K562 (cell line): ENCODE measurements at regions not wholly inside any gene's neighbourhood (a gene's known extent, or its start where the extent isn't known, plus 50 kb on each side); places are given as distances from the start of the nearest gene placed in this dataset.

Experiments used
- MAFK ChIP-seq: IDR thresholded peaks from 2 replicates; pipeline ENCODE4 v1.6.1; 2011; ENCODE audit warnings: low read length, improper control_type of control experiment
- MAZ ChIP-seq, 2 experiments: fragments of 450-650 bp in 1 of 2; sonication (generic) in 1 of 2; formaldehyde crosslinking; IDR thresholded peaks in 1 of 2; conservative IDR thresholded peaks in 1 of 2; 2 replicates each; pipeline versions ENCODE4 v1.4.0 to v1.5.0; 2020; ENCODE audit warnings: mild to moderate bottlenecking in 1 of 2, missing genetic modification reagents in 1 of 2
- MED1 ChIP-seq: sonication (generic); formaldehyde crosslinking; IDR thresholded peaks from 2 replicates; pipeline ENCODE4 v1.8.1; 2023; ENCODE audit warnings: missing genetic modification reagents, borderline replicate concordance
- RAD21 ChIP-seq, 2 experiments: fragments of 250-450 bp in 1 of 2; fragments of 450-650 bp in 1 of 2; sonication (Bioruptor Pico) in 1 of 2; formaldehyde crosslinking in 1 of 2; IDR thresholded peaks in 1 of 2; conservative IDR thresholded peaks in 1 of 2; 2 replicates each; pipeline versions ENCODE4 v1.4.0 to v1.8.0; 2020 to 2022; ENCODE audit warnings: mild to moderate bottlenecking in 2 of 2, moderate library complexity in 1 of 2
- SAFB2 ChIP-seq: fragments of 200-400 bp; formaldehyde crosslinking; IDR thresholded peaks from 2 replicates; pipeline ENCODE4 v1.6.1; 2018; ENCODE audit warnings: borderline replicate concordance, low read length, low read depth, moderate library complexity; ENCODE audit not compliant: severe bottlenecking
- TCF7L2 ChIP-seq: fragments of 150-350 bp; IDR thresholded peaks from 2 replicates; pipeline ENCODE4 v1.6.1; 2016; ENCODE audit warnings: low read depth, mild to moderate bottlenecking, low read length, moderate library complexity
- TEAD2 ChIP-seq: fragments of 450-650 bp; IDR thresholded peaks from 2 replicates; pipeline ENCODE4 v1.6.1; 2016; ENCODE audit warnings: missing genetic modification characterization, control low read depth, missing compliant biosample characterization
- ZNF133 ChIP-seq: fragments of 250-450 bp; sonication (Bioruptor Pico); IDR thresholded peaks from 2 replicates; pipeline ENCODE4 v1.4.0; 2020; ENCODE audit warnings: mild to moderate bottlenecking
- ZNF274 ChIP-seq: IDR thresholded peaks from 2 replicates; pipeline ENCODE4 v1.6.1; 2011; ENCODE audit warnings: low read depth, mild to moderate bottlenecking, low read length, moderate library complexity, borderline replicate concordance
- ZNF766 ChIP-seq: fragments of 200-800 bp; sonication (Bioruptor generic); conservative IDR thresholded peaks from 2 replicates; pipeline ENCODE4 v1.6.1; 2016; ENCODE audit warnings: missing genetic modification characterization, missing compliant biosample characterization
- TF ChIP-seq, protein P1 (sequence below), 3 experiments: IDR thresholded peaks in 2 of 3; conservative IDR thresholded peaks in 1 of 3; 2 replicates each; pipeline ENCODE4 v1.5.1; 2011 to 2012; ENCODE audit warnings: low read length in 3 of 3, mild to moderate bottlenecking in 3 of 3, control low read depth in 2 of 3, improper control_type of control experiment in 1 of 3, inconsistent platforms in 1 of 3, low read depth in 1 of 3, mixed read lengths in 1 of 3, moderate library complexity in 1 of 3; ENCODE audit not compliant: insufficient read depth in 2 of 3
- TF ChIP-seq, protein P2 (sequence below), 2 experiments: fragments of 450-650 bp; formaldehyde crosslinking in 1 of 2; IDR thresholded peaks; 2 replicates each; pipeline versions ENCODE4 v1.4.0 to v1.6.1; 2014 to 2020; ENCODE audit warnings: mild to moderate bottlenecking in 2 of 2, borderline replicate concordance in 1 of 2, low read depth in 1 of 2
- TF ChIP-seq, protein P3 (sequence below), 2 experiments: fragments of 150-350 bp in 1 of 2; IDR thresholded peaks; 2 replicates each; pipeline ENCODE4 v1.6.1; 2012 to 2016; ENCODE audit warnings: low read depth in 2 of 2, low read length in 2 of 2, mild to moderate bottlenecking in 1 of 2, moderate library complexity in 1 of 2

DNA sequence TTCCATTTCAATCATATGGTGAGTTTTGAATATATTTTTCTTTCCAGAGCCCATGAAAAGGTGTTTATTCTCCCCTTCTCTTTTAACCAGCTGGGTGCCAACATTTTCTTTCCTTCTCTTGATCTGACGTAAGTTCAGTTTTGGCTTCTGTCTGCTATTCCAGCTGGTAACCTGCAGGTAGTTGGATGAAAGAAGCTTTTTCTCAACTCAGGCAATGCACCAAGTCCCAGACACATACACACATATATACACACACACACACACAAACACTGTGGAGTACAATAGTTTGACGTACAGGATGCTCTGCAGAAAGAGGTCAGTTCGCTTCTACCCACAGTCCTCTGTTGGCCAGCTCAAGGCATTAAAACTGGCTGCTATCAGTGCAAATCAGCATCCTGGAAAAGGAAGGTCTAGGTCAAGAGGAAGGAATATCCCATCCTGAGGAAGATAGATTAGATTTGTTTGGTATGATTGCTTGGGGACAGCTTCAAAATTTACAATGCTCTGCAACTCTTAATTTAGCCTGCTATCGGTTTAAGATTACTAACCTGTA, 214.3 kb upstream of the SEMA6A start:
- TF ChIP-seq, protein P1, sequence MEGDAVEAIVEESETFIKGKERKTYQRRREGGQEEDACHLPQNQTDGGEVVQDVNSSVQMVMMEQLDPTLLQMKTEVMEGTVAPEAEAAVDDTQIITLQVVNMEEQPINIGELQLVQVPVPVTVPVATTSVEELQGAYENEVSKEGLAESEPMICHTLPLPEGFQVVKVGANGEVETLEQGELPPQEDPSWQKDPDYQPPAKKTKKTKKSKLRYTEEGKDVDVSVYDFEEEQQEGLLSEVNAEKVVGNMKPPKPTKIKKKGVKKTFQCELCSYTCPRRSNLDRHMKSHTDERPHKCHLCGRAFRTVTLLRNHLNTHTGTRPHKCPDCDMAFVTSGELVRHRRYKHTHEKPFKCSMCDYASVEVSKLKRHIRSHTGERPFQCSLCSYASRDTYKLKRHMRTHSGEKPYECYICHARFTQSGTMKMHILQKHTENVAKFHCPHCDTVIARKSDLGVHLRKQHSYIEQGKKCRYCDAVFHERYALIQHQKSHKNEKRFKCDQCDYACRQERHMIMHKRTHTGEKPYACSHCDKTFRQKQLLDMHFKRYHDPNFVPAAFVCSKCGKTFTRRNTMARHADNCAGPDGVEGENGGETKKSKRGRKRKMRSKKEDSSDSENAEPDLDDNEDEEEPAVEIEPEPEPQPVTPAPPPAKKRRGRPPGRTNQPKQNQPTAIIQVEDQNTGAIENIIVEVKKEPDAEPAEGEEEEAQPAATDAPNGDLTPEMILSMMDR (IDR thresholded peaks at IDR 0.05 in 2 of 3, conservative IDR thresholded peaks at IDR 0.05 in 1 of 3; ENCODE audit: insufficient read depth in 2 of 3, low read depth in 1 of 3, low read length in 3 of 3), result no peak
- TF ChIP-seq RAD21 (CRISPR knock-in tag; conservative IDR thresholded peaks at IDR 0.05 in 1 of 2, IDR thresholded peaks at IDR 0.05 in 1 of 2), result no peak
- TF ChIP-seq MED1 (CRISPR knock-in tag), result no peak
- no peak for TF ChIP-seq ZNF766 (CRISPR knock-in tag)
- TF ChIP-seq ZNF133, result no peak
- no peak for TF ChIP-seq MAFK
- no peak for TF ChIP-seq TEAD2 (tag)
- TF ChIP-seq TCF7L2, result no peak
- no peak for TF ChIP-seq MAZ (CRISPR knock-in tag; conservative IDR thresholded peaks at IDR 0.05 in 1 of 2, IDR thresholded peaks at IDR 0.05 in 1 of 2)
- no peak for TF ChIP-seq ZNF274
- TF ChIP-seq, protein P2, sequence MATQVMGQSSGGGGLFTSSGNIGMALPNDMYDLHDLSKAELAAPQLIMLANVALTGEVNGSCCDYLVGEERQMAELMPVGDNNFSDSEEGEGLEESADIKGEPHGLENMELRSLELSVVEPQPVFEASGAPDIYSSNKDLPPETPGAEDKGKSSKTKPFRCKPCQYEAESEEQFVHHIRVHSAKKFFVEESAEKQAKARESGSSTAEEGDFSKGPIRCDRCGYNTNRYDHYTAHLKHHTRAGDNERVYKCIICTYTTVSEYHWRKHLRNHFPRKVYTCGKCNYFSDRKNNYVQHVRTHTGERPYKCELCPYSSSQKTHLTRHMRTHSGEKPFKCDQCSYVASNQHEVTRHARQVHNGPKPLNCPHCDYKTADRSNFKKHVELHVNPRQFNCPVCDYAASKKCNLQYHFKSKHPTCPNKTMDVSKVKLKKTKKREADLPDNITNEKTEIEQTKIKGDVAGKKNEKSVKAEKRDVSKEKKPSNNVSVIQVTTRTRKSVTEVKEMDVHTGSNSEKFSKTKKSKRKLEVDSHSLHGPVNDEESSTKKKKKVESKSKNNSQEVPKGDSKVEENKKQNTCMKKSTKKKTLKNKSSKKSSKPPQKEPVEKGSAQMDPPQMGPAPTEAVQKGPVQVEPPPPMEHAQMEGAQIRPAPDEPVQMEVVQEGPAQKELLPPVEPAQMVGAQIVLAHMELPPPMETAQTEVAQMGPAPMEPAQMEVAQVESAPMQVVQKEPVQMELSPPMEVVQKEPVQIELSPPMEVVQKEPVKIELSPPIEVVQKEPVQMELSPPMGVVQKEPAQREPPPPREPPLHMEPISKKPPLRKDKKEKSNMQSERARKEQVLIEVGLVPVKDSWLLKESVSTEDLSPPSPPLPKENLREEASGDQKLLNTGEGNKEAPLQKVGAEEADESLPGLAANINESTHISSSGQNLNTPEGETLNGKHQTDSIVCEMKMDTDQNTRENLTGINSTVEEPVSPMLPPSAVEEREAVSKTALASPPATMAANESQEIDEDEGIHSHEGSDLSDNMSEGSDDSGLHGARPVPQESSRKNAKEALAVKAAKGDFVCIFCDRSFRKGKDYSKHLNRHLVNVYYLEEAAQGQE (IDR thresholded peaks at IDR 0.05; ENCODE audit: borderline replicate concordance), result no peak
- TF ChIP-seq, protein P2 (CRISPR knock-in tag; IDR thresholded peaks at IDR 0.05; ENCODE audit: low read depth), result no peak
- TF ChIP-seq, protein P3, sequence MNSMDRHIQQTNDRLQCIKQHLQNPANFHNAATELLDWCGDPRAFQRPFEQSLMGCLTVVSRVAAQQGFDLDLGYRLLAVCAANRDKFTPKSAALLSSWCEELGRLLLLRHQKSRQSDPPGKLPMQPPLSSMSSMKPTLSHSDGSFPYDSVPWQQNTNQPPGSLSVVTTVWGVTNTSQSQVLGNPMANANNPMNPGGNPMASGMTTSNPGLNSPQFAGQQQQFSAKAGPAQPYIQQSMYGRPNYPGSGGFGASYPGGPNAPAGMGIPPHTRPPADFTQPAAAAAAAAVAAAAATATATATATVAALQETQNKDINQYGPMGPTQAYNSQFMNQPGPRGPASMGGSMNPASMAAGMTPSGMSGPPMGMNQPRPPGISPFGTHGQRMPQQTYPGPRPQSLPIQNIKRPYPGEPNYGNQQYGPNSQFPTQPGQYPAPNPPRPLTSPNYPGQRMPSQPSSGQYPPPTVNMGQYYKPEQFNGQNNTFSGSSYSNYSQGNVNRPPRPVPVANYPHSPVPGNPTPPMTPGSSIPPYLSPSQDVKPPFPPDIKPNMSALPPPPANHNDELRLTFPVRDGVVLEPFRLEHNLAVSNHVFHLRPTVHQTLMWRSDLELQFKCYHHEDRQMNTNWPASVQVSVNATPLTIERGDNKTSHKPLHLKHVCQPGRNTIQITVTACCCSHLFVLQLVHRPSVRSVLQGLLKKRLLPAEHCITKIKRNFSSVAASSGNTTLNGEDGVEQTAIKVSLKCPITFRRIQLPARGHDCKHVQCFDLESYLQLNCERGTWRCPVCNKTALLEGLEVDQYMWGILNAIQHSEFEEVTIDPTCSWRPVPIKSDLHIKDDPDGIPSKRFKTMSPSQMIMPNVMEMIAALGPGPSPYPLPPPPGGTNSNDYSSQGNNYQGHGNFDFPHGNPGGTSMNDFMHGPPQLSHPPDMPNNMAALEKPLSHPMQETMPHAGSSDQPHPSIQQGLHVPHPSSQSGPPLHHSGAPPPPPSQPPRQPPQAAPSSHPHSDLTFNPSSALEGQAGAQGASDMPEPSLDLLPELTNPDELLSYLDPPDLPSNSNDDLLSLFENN (IDR thresholded peaks at IDR 0.05; ENCODE audit: low read depth in 2 of 2, low read length in 2 of 2), result no peak
- no peak for TF ChIP-seq SAFB2
